Ishikawa (cell line): ENCODE measurements at regions not wholly inside any gene's neighbourhood (a gene's known extent, or its start where the extent isn't known, plus 50 kb on each side); places are given as distances from the start of the nearest gene placed in this dataset.

Experiments used
- CEBPB ChIP-seq: IDR thresholded peaks from 2 replicates; pipeline ENCODE4 v1.6.1; 2012
- CREB1 ChIP-seq: IDR thresholded peaks from 2 replicates; pipeline ENCODE4 v1.6.1; 2012; ENCODE audit warnings: low read depth
- TF ChIP-seq, protein P1 (sequence below): IDR thresholded peaks from 2 replicates; pipeline ENCODE4 v1.6.1; 2012
- TF ChIP-seq, protein P2 (sequence below): IDR thresholded peaks from 2 replicates; pipeline ENCODE4 v1.6.1; 2012

DNA sequence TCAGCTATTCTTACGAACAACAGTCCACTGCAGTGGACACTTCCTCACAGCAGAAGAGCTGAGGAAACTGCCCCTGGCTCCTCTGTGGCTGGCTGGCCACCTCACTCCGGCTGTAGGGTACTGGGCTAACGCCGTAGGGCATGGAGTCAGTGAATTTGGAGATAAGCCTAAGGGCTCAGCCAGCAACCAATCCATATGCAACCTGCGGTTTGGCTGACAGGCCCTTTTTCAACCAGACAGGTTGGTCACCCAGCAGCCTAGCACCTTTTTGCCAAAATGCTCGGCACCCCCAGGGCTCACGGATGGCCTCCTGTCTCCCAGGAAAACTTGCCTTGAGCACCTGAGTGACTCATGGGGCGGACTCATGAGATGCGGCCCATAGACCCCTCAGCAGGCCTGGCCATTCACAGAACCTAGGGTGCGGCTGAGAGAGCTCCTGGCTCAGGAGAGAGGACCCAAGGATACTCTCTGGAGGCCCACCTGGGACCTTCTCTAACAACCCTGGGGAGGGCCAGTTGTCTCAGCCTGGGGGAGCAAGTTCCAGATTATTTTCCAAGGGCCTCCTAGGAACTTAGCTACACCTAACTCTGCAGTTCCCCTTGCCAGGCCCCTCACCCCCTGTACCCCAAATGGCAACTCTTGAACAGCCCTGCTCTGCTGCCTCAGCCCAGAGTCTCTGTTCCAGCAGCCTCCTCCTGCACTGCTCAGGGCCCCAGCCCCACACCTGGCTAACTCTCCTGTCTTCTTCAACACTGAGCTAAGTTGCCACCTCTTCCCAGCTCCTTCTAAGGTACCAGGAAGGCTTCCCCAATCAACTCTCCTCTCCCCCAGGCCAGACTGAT is 252.1 kb downstream of the CYP26B1 start:
- TF ChIP-seq, protein P1, sequence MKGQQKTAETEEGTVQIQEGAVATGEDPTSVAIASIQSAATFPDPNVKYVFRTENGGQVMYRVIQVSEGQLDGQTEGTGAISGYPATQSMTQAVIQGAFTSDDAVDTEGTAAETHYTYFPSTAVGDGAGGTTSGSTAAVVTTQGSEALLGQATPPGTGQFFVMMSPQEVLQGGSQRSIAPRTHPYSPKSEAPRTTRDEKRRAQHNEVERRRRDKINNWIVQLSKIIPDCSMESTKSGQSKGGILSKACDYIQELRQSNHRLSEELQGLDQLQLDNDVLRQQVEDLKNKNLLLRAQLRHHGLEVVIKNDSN, result no peak
- TF ChIP-seq CEBPB (no peak), CREB1 (no peak)
- TF ChIP-seq, protein P2, sequence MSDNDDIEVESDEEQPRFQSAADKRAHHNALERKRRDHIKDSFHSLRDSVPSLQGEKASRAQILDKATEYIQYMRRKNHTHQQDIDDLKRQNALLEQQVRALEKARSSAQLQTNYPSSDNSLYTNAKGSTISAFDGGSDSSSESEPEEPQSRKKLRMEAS, result no peak
